CD4-positive, alpha-beta T cell treated with Interleukin-4 for 1 hour (primary cell): ENCODE measurements at regions not wholly inside any gene's neighbourhood (a gene's known extent, or its start where the extent isn't known, plus 50 kb on each side); places are given as distances from the start of the nearest gene placed in this dataset.
A peak's percentile ranks its signal among the peaks of the same experiment; 100 is the strongest.
"Not testable (repeated sequence)": the region's sequence is repeated elsewhere in the genome, so short reads cannot be mapped to it uniquely, and the experiment has no call there.

Experiments used
- DNase-seq, 2 donors: peaks; one replicate each; pipeline ENCODE4 v3.0.0-alpha.2; 2020 to 2022

GRCh38 chr4:78691971-78692821 lies 84.0 kb upstream of the BMP2K start:
- peak in 1 of 2 donors; percentile 21 for DNase-seq

DNA sequence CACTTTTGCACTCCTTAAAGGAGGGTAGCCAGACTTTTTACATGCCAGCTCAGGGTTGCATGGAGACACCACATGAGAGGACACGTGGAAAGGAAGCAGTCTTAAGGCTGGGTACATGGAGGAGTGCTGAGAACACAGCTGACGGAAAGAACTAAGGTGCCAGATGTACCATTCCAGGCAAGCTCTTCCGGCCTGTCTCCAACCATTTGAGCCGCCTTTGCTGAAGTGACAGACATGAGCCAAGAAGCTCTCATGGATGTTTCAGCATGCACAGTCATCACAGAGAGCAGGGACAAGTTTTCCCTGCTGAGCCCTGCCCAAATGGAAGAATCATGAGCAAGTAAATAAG lies 83.4 kb upstream of the BMP2K start:
- no peak for DNase-seq

GRCh38 chr4:78693777-78694456 lies 82.2 kb upstream of the BMP2K start:
- DNase-seq: no peak

GRCh38 chr4:78694457-78694787 lies 81.7 kb upstream of the BMP2K start:
- DNase-seq: no peak

DNA sequence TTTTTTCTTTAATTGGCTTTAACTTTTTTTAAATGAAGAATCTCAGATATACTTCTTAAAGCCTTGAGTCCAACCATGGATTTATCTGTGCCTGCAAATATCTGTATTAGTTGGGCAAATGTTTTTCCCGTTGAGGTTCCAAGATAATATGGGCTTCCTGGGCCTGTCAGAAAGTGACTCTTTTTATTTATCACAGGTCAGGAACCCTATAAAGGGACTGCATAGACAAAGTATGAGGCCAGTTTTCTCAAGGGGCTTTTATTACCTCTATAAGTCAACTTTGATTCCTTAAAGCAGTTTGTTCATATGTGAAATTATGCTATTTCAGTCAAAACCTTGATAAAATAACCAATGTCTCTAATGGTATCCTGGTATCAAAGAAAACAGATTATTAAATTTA lies 80.2 kb upstream of the BMP2K start:
- no peak for DNase-seq

DNA sequence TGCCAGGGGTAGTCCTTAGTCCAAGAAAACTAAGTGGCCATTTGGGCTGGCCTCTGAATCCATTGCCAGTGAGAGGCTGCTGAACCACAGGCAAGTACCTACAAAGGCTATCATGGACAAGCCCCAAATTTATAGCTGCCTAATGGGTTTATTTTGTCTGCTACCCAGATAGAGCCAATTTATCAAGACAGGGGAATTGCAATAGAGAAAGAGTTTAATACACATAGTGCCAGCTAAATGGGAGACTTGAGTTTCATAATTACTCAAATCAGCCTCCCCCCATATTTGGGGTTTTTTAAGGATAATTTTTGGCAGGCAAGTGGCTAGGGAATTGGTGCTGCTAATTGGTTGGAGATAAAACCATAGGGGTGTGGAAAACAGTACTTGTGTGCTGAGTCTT lies 73.1 kb upstream of the BMP2K start:
- DNase-seq: no peak

DNA sequence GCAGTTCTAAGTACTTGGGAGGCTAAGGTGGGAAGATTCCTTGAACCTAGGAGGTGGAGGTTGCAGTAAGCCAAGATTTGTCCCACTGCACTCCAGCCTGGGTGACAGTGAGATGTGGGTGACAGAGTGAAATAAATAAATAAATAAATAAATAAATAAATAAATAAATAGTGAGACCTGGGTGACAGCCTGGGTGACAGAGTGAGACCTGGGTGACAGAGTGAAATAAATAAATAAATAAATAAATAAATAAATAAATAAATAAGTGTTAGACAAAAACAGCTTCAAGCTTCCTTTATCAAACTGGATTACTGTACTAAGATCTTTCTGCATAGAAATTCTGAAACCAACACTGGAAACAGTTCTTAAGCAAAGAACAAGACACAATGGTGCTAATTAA lies 71.8 kb upstream of the BMP2K start:
- no peak for DNase-seq

GRCh38 chr4:78704981-78705683 lies 71.0 kb upstream of the BMP2K start:
- no peak for DNase-seq

DNA sequence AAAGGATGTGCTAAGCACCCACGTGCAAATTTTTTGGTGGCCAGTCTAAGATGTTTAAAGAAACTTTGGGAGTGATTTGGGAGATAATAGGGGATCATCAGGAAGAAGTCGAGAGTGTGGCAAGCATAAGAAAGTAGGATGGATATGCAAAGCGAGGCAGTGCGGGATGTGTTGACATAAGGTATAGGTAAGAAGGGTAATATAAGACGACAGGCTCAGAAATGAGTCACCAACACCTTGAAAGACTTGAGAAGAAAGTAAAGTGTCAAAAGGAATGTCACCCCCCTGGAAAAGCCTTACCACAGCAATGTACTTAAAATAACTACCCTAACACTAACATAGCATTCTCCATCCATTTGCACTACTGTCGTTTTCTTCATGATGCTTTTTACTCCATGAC lies 69.8 kb upstream of the BMP2K start:
- no peak for DNase-seq

GRCh38 chr4:78707268-78707667 lies 68.9 kb upstream of the BMP2K start:
- DNase-seq: no peak

DNA sequence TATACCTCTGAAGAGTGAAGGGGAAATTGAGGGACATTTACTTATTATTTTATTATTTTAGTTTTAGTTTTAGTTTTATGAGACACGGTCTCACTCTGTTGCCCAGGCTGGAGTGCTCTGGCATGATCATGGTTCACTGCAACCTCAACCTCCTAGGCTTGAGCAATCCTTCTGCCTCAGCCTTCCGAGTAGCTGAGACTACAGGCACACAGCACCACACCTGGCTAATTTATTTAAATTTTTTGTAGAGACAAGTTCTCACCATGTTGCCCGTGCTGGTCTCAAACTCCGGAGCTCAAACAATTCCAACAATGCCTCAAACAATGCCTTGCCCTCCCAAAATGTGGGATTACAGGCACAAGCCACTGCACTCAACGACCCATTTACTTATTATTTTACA lies 68.4 kb upstream of the BMP2K start:
- DNase-seq: no peak

- no peak for DNase-seq
These were observed 65.6 kb upstream of the BMP2K start for GRCh38 chr4:78710536-78710935.

- no peak for DNase-seq
These were observed 64.5 kb upstream of the BMP2K start for GRCh38 chr4:78711676-78712075.

DNA sequence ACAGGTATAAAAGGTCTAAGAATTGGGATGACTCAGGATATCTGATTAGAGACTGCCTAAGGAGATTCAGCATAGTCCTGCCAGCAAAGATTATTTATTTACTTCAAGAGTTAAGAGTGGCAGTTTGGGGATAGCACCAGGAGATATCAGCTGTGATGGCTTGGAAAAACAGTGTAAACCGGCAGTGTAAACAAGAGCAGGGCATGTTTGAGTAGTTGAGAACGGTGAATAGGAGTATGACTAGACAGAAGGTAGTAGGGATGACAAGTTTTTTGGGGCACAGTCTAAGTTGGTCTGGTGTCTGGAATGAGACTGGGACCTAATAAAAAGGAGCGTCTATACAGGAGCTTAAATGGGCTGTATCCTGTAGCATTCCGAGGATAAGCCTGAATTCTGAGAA lies 61.6 kb upstream of the BMP2K start:
- not testable (repeated sequence) for DNase-seq

DNA sequence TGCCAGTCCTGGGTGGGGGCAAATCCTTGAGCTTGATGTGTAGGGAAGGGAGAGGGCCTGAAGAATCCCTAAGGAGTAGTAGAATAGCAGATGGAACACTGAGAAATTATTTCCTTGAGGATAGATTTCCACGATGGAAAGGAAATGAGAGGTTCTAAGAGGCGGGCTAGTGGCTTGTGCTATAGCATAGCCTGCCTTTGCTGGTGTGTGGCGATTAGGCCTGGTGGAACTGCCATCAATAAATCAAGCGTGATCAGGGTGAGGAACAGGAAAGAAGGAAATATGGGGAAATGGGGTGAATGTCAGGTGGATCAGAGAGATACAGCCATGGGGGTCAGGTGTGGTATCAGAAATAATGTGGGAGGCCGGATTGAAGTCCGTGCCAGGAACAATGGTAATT lies 60.8 kb upstream of the BMP2K start:
- not testable (repeated sequence) for DNase-seq

GRCh38 chr4:78717712-78718111 lies 58.4 kb upstream of the BMP2K start:
- DNase-seq: not testable (repeated sequence)

DNA sequence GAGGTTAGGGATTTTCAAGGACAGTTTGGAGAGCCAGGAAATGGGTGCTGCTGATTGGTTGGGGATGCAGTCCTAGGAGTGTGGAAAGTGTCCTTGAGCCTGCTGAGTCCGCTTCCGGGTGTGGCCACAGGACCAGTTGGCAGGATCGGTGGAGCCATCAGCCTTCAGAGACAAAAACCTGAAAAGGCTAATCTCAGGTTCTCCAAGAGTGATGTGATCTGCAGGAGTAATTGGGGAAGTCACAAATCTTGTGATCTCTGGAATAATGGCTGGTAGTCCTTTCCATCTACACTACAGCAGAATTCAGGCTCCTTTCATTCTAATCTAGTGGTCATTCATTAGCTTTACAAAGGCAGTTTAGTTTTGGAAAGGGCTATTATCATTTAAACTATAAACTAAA lies 55.9 kb upstream of the BMP2K start:
- DNase-seq: no peak

- peak; percentile 11 to 15 for DNase-seq
These were observed 55.0 kb upstream of the BMP2K start for GRCh38 chr4:78720994-78721677.

GRCh38 chr4:78721747-78722146 lies 54.4 kb upstream of the BMP2K start:
- no peak for DNase-seq

DNA sequence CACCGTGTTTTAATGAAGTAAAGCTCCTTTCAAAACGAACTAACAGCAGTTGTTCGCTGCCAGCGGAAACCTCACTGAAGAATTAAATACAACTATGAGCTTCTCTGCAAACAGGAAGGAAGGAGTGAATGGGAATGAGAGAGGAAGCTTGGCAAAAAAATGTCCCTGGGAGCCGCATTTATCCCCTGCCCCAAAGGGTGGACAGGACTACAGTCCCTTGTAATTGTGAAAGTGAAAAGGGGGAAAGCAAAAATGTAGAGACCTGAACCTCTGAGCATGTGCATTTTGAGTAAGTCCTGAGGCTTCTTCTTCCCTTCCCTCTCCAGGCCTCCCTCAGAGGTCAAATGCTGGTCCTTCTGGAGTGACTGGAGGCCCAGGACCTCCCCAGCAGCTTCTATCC lies 53.8 kb upstream of the BMP2K start:
- DNase-seq: no peak

- no peak for DNase-seq
These were observed 53.3 kb upstream of the BMP2K start for GRCh38 chr4:78722878-78723277.
